Thyroid gland (tissue), 4 donors: ENCODE measurements at regions not wholly inside any gene's neighbourhood (a gene's known extent, or its start where the extent isn't known, plus 50 kb on each side); places are given as distances from the start of the nearest gene placed in this dataset.

Experiments
- DNase-seq, 2 donors: peaks; one replicate each; pipeline ENCODE4 v3.0.0-alpha.2; 2019
- H3K27ac ChIP-seq, 3 donors: fragments of 200-600 bp; sonication (generic); 1 replicate in 2 of 3; 2 replicates in 1 of 3; pipeline ENCODE4 v1.5.1; 2016 to 2019; ENCODE audit warnings: mild to moderate bottlenecking in 1 of 3, moderate library complexity in 1 of 3
- H3K27me3 ChIP-seq: fragments of 200-600 bp; sonication (generic); one replicate; pipeline ENCODE4 v1.5.1; 2019
- H3K36me3 ChIP-seq, 2 donors: fragments of 200-600 bp; sonication (generic); one replicate each; pipeline ENCODE4 v1.5.1; 2016 to 2019
- H3K4me1 ChIP-seq, 2 donors: fragments of 200-600 bp; sonication (generic); one replicate each; pipeline ENCODE4 v1.5.1; 2017 to 2019
- H3K4me3 ChIP-seq, 3 donors: fragments of 200-600 bp; sonication (generic); replicated peaks in 1 of 3; 1 replicate in 2 of 3; 2 replicates in 1 of 3; pipeline ENCODE4 v1.5.1; 2016; ENCODE audit warnings: mild to moderate bottlenecking in 1 of 3
- H3K9me3 ChIP-seq: fragments of 200-600 bp; sonication (generic); one replicate; pipeline ENCODE4 v1.5.1; 2017
- POLR2A ChIP-seq, 2 donors: fragments of 450-650 bp; IDR thresholded peaks; one replicate each; pipeline ENCODE4 v1.6.1; 2017; ENCODE audit warnings: antibody characterized with exemption in 2 of 2, mild to moderate bottlenecking in 2 of 2, moderate library complexity in 1 of 2
- WGBS, 2 donors: methylation state at CpG; one replicate each; pipeline ENCODE4 v1.1.5; 2017; 5-methylcytosine and 5-hydroxymethylcytosine counted together
- intact Hi-C: fragments of 100-400 bp; cut with DNase I; formaldehyde crosslinking; loops from one replicate; pipeline ENCODE4 v1.15.1; 2023
- TF ChIP-seq, protein P1 (sequence below), 6 experiments: fragments of 200-600 bp in 3 of 6; fragments of 450-650 bp in 3 of 6; sonication (generic) in 3 of 6; IDR thresholded peaks; one replicate each; pipeline ENCODE4 v1.5.1; 2016 to 2019; ENCODE audit warnings: antibody characterized with exemption in 6 of 6, mild to moderate bottlenecking in 2 of 6, inconsistent platforms in 1 of 6, moderate library complexity in 1 of 6

DNA sequence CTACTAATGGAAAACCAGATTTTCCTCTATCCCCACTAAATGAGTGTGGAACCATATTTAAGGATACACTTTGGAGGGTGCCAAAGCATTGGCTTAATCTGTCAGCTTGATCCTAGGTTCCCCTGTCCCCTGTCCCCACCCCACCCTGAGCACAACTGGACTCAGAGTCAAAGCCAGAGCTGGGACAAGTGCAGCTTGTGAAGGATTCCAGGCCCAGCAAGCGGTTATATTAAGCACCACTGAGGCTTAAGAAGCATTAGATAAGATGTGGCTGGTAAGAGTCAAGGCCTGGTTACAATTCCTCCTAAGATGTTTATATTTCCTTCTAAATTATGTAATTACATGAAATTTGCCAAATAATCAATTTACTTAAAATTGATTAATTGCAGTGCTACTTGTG lies 350.0 kb upstream of the GATB start:
- no peak overlapping the region for H3K4me3 ChIP-seq

DNA sequence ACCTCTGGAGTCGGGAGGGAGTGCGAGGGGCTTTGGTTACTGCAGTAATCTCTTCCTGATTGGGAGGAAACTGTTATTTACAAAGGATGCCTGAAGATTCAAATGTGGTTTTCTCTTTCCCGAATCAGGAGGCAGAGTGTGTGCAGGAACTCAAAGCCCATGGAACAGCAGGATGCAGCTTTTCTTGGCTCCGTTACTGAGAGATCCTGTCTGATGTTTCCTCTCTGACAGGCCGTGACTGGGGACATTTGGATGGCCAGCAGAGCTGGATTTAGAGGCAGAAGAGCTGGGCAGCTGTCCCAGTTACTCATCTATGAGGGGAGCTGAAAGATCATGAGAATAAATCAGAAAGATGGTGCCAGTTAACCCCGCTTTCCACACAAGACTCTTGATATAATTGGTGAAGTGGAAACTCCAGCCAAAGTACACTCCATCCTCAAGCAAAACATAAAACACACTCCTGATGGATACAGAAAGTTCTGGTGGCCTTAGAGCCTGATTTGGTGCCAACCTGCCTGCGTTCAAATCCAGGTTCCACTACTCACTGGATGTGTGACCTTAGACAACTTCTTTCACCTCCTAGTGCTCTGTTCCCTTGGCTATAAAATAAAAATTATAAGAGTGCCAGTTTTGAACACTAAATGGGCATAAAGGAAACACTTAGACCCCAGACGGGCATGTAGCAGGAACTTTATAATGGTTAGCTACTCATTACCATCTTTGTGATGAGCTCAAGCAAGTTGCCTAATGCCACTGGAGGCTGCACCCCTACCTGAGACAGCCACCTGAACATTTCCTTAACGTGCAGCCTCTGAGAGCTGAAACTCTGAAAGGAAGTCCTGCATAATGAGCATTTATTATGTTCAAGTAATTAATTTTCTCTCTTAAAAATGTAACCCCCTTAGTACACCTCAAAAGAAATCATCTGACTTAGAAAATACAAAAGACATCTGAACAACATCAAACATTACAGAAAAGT lies 349.0 kb upstream of the GATB start:
- intact Hi-C loops = no loop called here
- peak in 1 of 2 donors; percentile 23 for DNase-seq
- peaks cover 0 to 10% of the 10 kb centered on the region in 2 donors for H3K4me1 ChIP-seq
- H3K4me3 ChIP-seq = no peak overlapping the region
- 47 to 55% methylated on average over 9 of the region's 9 CpGs for WGBS, 2 donors
- H3K36me3 ChIP-seq = no peaks in the 10 kb centered on the region
- no peak for TF ChIP-seq POLR2A (IDR thresholded peaks at IDR 0.05)
- TF ChIP-seq, protein P1, sequence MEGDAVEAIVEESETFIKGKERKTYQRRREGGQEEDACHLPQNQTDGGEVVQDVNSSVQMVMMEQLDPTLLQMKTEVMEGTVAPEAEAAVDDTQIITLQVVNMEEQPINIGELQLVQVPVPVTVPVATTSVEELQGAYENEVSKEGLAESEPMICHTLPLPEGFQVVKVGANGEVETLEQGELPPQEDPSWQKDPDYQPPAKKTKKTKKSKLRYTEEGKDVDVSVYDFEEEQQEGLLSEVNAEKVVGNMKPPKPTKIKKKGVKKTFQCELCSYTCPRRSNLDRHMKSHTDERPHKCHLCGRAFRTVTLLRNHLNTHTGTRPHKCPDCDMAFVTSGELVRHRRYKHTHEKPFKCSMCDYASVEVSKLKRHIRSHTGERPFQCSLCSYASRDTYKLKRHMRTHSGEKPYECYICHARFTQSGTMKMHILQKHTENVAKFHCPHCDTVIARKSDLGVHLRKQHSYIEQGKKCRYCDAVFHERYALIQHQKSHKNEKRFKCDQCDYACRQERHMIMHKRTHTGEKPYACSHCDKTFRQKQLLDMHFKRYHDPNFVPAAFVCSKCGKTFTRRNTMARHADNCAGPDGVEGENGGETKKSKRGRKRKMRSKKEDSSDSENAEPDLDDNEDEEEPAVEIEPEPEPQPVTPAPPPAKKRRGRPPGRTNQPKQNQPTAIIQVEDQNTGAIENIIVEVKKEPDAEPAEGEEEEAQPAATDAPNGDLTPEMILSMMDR (IDR thresholded peaks at IDR 0.05) = no peak
- no peaks in the 10 kb centered on the region for H3K9me3 ChIP-seq
- peak overlapping the region in 1 of 3 donors; percentile 51 for H3K27ac ChIP-seq
- no peaks in the 10 kb centered on the region for H3K27me3 ChIP-seq

More for the DNA sequence above, 350.0 kb upstream of the GATB start:
- Histone ChIP-seq H3K36me3 (no peaks in the 10 kb centered on the region), H3K27ac (no peak overlapping the region), H3K9me3 (no peaks in the 10 kb centered on the region), H3K27me3 (no peaks in the 10 kb centered on the region), H3K4me1 (peaks cover 0 to 10% of the 10 kb centered on the region in 2 donors)
- TF ChIP-seq POLR2A (IDR thresholded peaks at IDR 0.05) = no peak
- DNase-seq = no peak
- 88 to 100% methylated on average over 1 of the region's 1 CpG for WGBS, 2 donors
- intact Hi-C loops = no loop called here

DNA sequence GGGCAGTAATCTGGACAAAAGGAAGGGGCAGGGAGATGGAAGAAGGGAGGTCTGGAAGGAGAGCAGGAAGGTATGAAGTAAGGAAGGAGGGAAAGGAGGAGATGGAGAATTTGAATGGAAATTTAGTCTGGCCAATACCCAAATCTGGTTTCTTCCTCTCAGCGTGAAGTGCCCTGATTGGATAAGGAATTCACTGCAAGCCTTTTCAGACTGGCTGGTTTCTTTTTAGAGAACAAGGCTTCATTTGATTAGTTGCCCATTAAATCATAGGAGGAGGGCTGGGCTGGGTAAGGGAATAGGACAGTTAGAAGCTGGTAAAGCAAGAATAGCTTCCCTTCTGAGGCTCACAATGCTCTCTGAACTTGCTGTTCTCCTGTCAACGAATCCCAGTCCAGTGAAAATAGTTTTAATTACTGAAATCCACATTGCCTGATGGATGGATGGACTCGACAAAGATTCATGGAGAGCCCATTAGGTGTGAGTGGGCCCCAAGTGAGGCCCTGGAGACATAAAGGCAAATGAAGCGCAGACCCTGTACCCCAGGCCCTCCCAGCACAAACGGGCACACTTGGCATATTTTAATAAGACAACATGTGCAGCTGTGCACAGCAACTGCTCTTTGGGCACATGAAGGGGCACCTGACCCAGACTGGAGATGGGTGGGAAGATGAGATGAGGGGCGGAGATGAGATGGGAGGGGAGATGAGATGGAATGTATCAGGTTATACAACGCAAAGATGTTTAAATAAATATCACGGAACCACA lies 347.1 kb upstream of the GATB start:
- no peak for DNase-seq
- 92 to 93% methylated on average over 8 of the region's 8 CpGs for WGBS, 2 donors
- Histone ChIP-seq H3K36me3 (no peaks in the 10 kb centered on the region), H3K27me3 (no peaks in the 10 kb centered on the region), H3K4me3 (no peak overlapping the region), H3K4me1 (peaks cover 0 to 10% of the 10 kb centered on the region in 2 donors), H3K27ac (no peak overlapping the region), H3K9me3 (no peaks in the 10 kb centered on the region)
- TF ChIP-seq POLR2A (IDR thresholded peaks at IDR 0.05) = no peak
- TF ChIP-seq, protein P1 (IDR thresholded peaks at IDR 0.05) = no peak
- intact Hi-C loops = no loop called here

DNA sequence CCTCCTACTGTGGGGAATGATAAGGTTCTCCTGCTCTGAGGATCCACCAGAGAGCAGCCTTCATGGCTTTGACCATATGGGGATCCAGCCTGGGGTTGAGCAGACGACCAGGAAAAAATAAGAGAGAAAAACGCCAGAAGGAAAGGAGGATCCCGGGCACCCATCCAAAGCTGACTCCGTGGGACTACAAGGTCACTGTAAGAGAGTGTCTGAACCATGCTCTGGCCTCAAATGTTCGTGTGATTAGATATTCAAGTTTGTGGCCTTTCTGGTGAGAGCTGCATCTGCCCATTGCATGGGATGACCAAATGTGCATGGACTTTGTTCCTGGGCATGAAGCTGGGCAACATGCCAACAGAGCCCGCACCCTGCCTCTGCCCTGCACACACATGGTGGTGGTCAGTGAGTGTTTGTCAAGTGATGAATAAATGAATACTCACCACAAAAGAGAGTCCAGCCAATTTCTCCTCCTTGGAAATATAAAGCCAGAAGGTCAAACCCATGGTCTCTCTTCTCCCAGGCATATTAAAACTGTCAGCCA lies 346.0 kb upstream of the GATB start:
- no peak for DNase-seq
- H3K4me1 ChIP-seq = peaks cover 0 to 10% of the 10 kb centered on the region in 2 donors
- intact Hi-C loops = no loop called here
- H3K27me3 ChIP-seq = no peaks in the 10 kb centered on the region
- H3K9me3 ChIP-seq = no peaks in the 10 kb centered on the region
- H3K36me3 ChIP-seq = no peaks in the 10 kb centered on the region
- TF ChIP-seq, protein P1 (IDR thresholded peaks at IDR 0.05) = no peak
- no peak for TF ChIP-seq POLR2A (IDR thresholded peaks at IDR 0.05)
- WGBS, 2 donors = 69 to 75% methylated on average over 6 of the region's 6 CpGs
- H3K4me3 ChIP-seq = no peak overlapping the region
- peak overlapping the region in 1 of 3 donors; percentile 28 for H3K27ac ChIP-seq

DNA sequence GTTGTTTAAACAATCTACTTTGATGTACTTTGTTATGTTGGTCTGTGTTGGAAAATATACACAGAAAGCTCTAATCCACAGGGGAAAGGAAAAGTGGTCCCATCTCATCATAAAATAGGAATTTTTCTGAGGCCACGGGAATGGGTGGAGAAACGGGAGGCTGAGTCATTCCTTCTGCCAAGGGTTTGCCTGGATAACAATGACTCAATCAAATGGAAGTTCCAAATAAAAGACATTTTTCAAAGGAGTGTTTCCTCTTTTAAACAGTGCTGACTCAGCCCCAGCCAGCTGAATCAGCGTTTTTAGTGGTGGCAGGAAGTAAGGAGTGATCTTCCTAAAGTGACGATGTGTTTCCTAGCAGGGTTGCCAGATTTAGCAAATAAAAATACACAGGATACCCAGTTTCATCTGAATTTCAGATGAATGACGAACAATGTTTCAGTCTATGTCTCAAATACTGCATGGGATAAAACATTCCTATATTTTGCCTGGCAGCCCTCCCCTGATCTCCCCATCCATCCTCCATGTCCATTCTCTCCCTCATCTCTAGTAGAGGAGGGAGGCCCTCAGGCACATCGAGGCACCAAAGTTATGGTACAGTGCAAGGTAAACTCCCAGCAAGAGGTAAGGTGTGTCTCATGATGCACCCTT lies 345.4 kb upstream of the GATB start:
- no peak for TF ChIP-seq POLR2A (IDR thresholded peaks at IDR 0.05)
- TF ChIP-seq, protein P1 (IDR thresholded peaks at IDR 0.05) = no peak
- peak; percentile 43 to 53 for DNase-seq
- 62 to 72% methylated on average over 6 of the region's 6 CpGs for WGBS, 2 donors
- H3K27ac ChIP-seq = peak overlapping the region in 1 of 3 donors; percentile 28
- H3K36me3 ChIP-seq = no peaks in the 10 kb centered on the region
- H3K9me3 ChIP-seq = no peaks in the 10 kb centered on the region
- H3K4me3 ChIP-seq = no peak overlapping the region
- peaks cover 0 to 10% of the 10 kb centered on the region in 2 donors for H3K4me1 ChIP-seq
- intact Hi-C loops = no loop called here
- H3K27me3 ChIP-seq = no peaks in the 10 kb centered on the region
